GM12878 (cell line): ENCODE measurements at regions not wholly inside any gene's neighbourhood (a gene's known extent, or its start where the extent isn't known, plus 50 kb on each side); places are given as distances from the start of the nearest gene placed in this dataset.
A peak's percentile ranks its signal among the peaks of the same experiment; 100 is the strongest.

Experiments
- ATAC-seq: fragments of 200-7000 bp; cut with Tn5 transposase; 3 replicates; pipeline ENCODE4 v1.9.1; 2020; ENCODE audit warnings: mild to moderate bottlenecking, moderate library complexity
- BruUV-seq: library from RNA; stranded (reverse); fragments of 400-500 nt; replicated peaks from 2 replicates; lab custom pipeline; 2021; lab: Mats Ljungman, UMichigan
- CTCF ChIA-PET: fragments of 300-600 bp; sonication (Branson Sonifier 250); formaldehyde crosslinking; extraction: SDS; loops from one replicate; lab custom pipeline; 2021; ENCODE audit warnings: inconsistent platforms; lab: Yijun Ruan, JAX
- POLR2A ChIA-PET: fragments of 350-600 bp; formaldehyde crosslinking; extraction: SDS; loops from one replicate; lab custom pipeline; 2021; ENCODE audit warnings: inconsistent platforms; lab: Charles Lee
- RAD21 ChIA-PET: fragments of 300-600 bp; sonication (Branson Sonifier 250); formaldehyde crosslinking; loops from one replicate; lab custom pipeline; 2023; ENCODE audit warnings: antibody characterized with exemption; ENCODE audit not compliant: unreplicated experiment; lab: Charles Lee
- SMC1A ChIA-PET: fragments of 300-600 bp; sonication (Branson Sonifier 250); formaldehyde crosslinking; loops from one replicate; lab custom pipeline; 2023; ENCODE audit not compliant: unreplicated experiment, uncharacterized antibody; lab: Charles Lee
- DNase-seq: peaks from one replicate; pipeline ENCODE4 v3.0.0-alpha.2; 2011; ENCODE audit warnings: low read depth, low spot score
- FAIRE-seq: peaks from 3 replicates; lab custom pipeline; 2011; peaks lifted over from hg19 to GRCh38; lab: Jason Lieb, UNC
- H2AFZ ChIP-seq: 2 replicates; pipeline ENCODE4 v1.6.0; 2011; ENCODE audit warnings: low read depth, low read length, control low read depth; ENCODE audit not compliant: control insufficient read depth
- H3K27ac ChIP-seq: 2 replicates; pipeline ENCODE4 v1.5.1; 2011; ENCODE audit warnings: control low read depth; ENCODE audit not compliant: control insufficient read depth, insufficient read depth
- H3K27me3 ChIP-seq, 2 experiments: replicated peaks in 1 of 2; 2 replicates each; pipeline versions ENCODE4 v1.6.0 to v1.6.1; 2011; ENCODE audit warnings: low read length in 1 of 2; ENCODE audit not compliant: control insufficient read depth in 2 of 2, insufficient read depth in 2 of 2
- H3K36me3 ChIP-seq, 2 experiments: 2 replicates each; pipeline ENCODE4 v1.5.1; 2011; ENCODE audit warnings: low read length in 1 of 2; ENCODE audit not compliant: control insufficient read depth in 2 of 2, insufficient read depth in 2 of 2
- H3K4me1 ChIP-seq: 2 replicates; pipeline ENCODE4 v1.6.1; 2011; ENCODE audit warnings: mild to moderate bottlenecking, low read length, moderate library complexity, mixed read lengths; ENCODE audit not compliant: control insufficient read depth, insufficient read depth
- H3K4me2 ChIP-seq: 2 replicates; pipeline ENCODE4 v1.6.0; 2011; ENCODE audit warnings: control low read depth; ENCODE audit not compliant: control insufficient read depth, insufficient read depth
- H3K4me3 ChIP-seq: fragments of 200-600 bp; sonication (generic); 2 replicates; pipeline ENCODE4 v1.5.1; 2016
- H3K79me2 ChIP-seq: 2 replicates; pipeline ENCODE4 v1.6.0; 2011; ENCODE audit warnings: low read length; ENCODE audit not compliant: control insufficient read depth, insufficient read depth
- H3K9ac ChIP-seq: 2 replicates; pipeline ENCODE4 v1.8.0; 2011; ENCODE audit warnings: low read length, control low read depth, mixed read lengths; ENCODE audit not compliant: control insufficient read depth, insufficient read depth
- H3K9me3 ChIP-seq: replicated peaks from 3 replicates; pipeline ENCODE4 v1.5.1; 2011; ENCODE audit warnings: mild to moderate bottlenecking, low read length; ENCODE audit not compliant: control insufficient read depth, insufficient read depth
- H4K20me1 ChIP-seq: 2 replicates; pipeline ENCODE4 v1.6.0; 2011; ENCODE audit not compliant: control insufficient read depth, insufficient read depth
- HDAC2 ChIP-seq: fragments of 200-600 bp; sonication (generic); IDR thresholded peaks from 2 replicates; pipeline ENCODE4 v1.6.1; 2017
- JUNB ChIP-seq: IDR thresholded peaks from 2 replicates; pipeline ENCODE4 v1.6.1; 2016; ENCODE audit warnings: antibody characterized with exemption, mild to moderate bottlenecking
- SPI1 ChIP-seq: IDR thresholded peaks from 2 replicates; pipeline ENCODE4 v1.6.1; 2011; ENCODE audit warnings: low read depth, mild to moderate bottlenecking, low read length, moderate library complexity, borderline replicate concordance; ENCODE audit not compliant: insufficient read depth
- WGBS: methylation state at CpG from one replicate; pipeline ENCODE4 v1.1.6; 2016; ENCODE audit warnings: low lambda C conversion rate; ENCODE audit not compliant: insufficient replicate concordance, insufficient coverage; ENCODE audit errors: missing lambda C conversion rate; 5-methylcytosine and 5-hydroxymethylcytosine counted together
- in situ Hi-C: fragments of 300-500 bp; cut with MboI; formaldehyde crosslinking; loops from 9 replicates; pipeline ENCODE4 v1.14.3; 2018; ENCODE audit warnings: mixed read lengths
- intact Hi-C: fragments of 100-400 bp; cut with micrococcal nuclease; formaldehyde crosslinking; loops from one replicate; pipeline ENCODE4 v1.14.2; 2022; ENCODE audit not compliant: unreplicated experiment
- TF ChIP-seq, protein P1 (sequence below): fragments of 450-650 bp; IDR thresholded peaks from 2 replicates; pipeline ENCODE4 v1.6.1; 2018; ENCODE audit warnings: mild to moderate bottlenecking, low read depth, moderate library complexity; ENCODE audit not compliant: partially characterized antibody

- TF ChIP-seq, protein P1, sequence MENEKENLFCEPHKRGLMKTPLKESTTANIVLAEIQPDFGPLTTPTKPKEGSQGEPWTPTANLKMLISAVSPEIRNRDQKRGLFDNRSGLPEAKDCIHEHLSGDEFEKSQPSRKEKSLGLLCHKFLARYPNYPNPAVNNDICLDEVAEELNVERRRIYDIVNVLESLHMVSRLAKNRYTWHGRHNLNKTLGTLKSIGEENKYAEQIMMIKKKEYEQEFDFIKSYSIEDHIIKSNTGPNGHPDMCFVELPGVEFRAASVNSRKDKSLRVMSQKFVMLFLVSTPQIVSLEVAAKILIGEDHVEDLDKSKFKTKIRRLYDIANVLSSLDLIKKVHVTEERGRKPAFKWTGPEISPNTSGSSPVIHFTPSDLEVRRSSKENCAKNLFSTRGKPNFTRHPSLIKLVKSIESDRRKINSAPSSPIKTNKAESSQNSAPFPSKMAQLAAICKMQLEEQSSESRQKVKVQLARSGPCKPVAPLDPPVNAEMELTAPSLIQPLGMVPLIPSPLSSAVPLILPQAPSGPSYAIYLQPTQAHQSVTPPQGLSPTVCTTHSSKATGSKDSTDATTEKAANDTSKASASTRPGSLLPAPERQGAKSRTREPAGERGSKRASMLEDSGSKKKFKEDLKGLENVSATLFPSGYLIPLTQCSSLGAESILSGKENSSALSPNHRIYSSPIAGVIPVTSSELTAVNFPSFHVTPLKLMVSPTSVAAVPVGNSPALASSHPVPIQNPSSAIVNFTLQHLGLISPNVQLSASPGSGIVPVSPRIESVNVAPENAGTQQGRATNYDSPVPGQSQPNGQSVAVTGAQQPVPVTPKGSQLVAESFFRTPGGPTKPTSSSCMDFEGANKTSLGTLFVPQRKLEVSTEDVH = no peak
- TF ChIP-seq, all 136 proteins: peak for 0
Observed at GRCh38 chr3:78129707-78130106, 1089.8 kb downstream of the ROBO2 start (continued).

DNA sequence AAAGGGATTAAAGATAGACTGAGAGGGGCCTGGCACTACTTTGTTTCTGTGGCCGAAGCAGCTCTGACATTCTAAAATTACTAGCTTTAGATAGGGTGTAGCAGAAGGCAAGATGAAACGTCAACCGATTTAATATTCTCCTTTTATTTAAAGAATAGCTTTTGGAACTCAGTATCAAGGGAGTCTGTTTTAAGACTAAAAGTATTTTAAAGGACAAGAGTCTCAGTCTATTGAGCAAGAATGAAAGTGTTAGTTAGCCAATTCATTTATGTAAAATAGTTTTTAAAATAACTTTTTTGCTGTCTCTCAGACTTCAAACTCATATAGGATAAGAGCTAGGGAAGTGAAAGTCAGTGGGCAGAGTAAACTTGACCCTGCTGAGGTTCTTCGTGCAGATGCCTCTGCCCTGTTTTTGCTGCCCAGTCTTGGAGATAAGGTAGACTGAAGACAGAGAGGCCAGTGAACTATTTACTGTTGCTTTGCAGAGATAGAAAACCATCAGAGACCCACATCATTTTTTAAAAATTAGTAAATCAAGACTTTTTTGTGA is 1090.9 kb downstream of the ROBO2 start:
- no peak overlapping the region for H3K27ac ChIP-seq
- ChIA-PET SMC1A (interaction anchor here (0.9 to 1.5 kb wide), 2 partner anchors 10 to 12 kb away, joined by 3 read pairs; no protein-coding TSS in a partner anchor), RAD21 (no interaction called here), CTCF (interaction anchor here (2.0 to 2.1 kb wide), 2 partner anchors 10 to 13 kb away, joined by 6 read pairs; no protein-coding TSS in a partner anchor), POLR2A (no interaction called here)
- intact Hi-C loops (no loop called here), in situ Hi-C loops (no loop called here)
- WGBS = 16% methylated on average over 4 of the region's 4 CpGs
- no peak for DNase-seq
- no TSS peak for BruUV-seq
- no peak overlapping the region for H3K4me2 ChIP-seq
- ATAC-seq = peak; percentile 80
- no peak overlapping the region for H3K4me3 ChIP-seq
- no peaks in the 10 kb centered on the region for H4K20me1 ChIP-seq
- no peaks in the 10 kb centered on the region for H3K4me1 ChIP-seq
- no peak overlapping the region for H3K9ac ChIP-seq
- no peaks in the 10 kb centered on the region for H3K9me3 ChIP-seq
- TF ChIP-seq SPI1 (peak; percentile 45; the same call in 1 of the 2 replicates), HDAC2 (no peak), JUNB (0 out of 2 replicates have a peak, but pooled peaks have one; percentile 7)
- H3K27me3 ChIP-seq = no peaks in the 10 kb centered on the region
- no peak overlapping the region for H2AFZ ChIP-seq
- no peaks in the 10 kb centered on the region for H3K79me2 ChIP-seq
- FAIRE-seq = no peak
- no peaks in the 10 kb centered on the region for H3K36me3 ChIP-seq
